SKM-1 (cell line): ENCODE measurements at regions not wholly inside any gene's neighbourhood (a gene's known extent, or its start where the extent isn't known, plus 50 kb on each side); places are given as distances from the start of the nearest gene placed in this dataset.
"Not testable (repeated sequence)": the region's sequence is repeated elsewhere in the genome, so short reads cannot be mapped to it uniquely, and the experiment has no call there.

Experiments
- DNase-seq: peaks from one replicate; lab custom pipeline; 2025; ENCODE audit not compliant: unreplicated experiment; lab: John Stamatoyannopoulos, UW

DNA sequence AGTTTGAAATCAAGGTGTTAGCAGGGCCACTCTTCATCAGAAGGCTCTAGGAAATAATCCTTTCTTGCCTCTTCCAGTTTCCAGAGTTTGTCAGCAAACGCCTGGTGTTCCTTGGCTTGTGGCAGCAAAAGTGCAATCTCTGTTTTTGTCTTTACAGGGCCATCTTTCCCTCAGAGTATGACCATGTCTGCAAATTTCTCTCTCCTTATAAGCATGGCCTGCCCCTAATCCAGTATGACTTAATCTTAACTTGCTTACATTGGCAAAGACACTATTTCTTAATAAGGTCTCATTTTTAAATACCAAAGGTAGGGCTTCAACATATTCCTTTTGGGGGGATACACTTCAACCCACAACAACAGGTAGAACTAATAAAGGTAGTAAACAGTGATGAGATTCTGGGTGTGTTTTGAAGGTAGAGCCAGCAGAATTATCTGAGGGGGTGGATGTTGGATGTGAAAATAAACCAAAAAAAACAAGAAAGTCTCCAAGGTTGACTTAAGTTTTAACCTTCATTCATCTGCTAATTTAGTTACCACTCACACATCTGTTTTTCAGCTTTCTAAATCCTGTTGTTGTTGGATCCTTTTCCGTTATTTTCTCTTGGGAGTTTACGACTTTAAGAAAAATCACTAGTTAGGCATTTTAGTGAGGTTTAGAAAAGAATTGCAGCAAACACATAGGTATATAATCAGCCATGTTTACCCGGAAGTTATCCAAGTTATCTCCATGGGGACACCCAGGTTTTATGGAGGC lies 234.4 kb upstream of the FIGN start:
- no peak for DNase-seq

DNA sequence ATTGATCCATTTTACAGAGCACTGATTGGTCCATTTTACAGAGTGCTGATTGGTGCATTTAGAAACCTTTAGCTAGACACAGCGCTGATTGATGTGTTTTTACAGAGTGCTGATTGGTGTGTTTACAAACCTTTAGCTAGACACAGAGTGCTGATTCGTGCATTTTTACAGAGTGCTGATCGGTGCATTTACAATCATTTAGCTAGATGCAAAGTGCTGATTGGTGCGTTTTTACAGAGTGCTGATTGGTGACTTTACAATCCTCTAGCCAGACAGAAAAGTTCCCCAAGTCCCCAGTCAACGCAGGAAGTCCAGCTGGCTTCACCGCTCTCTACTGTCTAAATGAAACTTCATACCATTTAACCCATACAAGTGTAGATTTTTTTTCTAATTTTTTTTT lies 228.5 kb upstream of the FIGN start:
- not testable (repeated sequence) for DNase-seq

GRCh38 chr2:163953390-163953907 lies 217.6 kb upstream of the FIGN start:
- DNase-seq: no peak

GRCh38 chr2:163951312-163951711 lies 215.5 kb upstream of the FIGN start:
- no peak for DNase-seq

DNA sequence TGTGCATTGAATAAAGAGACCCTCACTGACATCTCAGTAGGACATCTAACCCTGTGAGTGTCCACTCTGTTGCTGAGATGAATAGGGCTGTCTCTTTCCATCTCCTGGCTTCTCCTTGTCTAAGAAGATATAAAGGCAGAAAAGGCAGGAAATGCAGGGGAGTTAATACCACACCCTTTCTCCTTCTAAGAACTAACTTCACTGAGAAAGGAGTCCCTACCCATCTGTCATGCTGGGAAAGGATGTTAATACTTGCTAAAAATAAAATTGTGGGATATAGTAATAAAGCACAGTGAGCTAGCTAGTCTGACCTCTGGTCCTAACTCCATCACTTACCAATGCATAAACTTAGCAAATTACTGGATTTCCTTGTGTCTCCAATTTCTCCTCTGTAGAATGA lies 213.9 kb upstream of the FIGN start:
- DNase-seq: no peak

DNA sequence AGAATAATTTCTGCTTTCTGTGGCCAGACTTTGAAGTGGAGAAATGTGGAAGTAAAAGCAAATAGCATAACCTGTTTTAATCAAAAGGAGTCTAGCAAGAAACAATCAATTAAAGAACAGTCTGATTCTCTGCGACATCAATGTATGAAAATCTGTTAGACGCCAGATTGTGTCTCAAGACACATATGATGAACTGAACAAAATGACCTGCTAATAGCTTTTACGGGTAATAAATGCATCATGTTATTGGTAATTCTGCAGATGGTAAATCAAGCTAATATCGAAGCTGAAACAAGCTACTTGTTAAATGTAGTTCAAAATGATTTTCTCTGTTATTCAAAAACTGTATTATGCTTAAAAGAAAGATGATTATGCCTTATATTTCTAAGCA lies 208.5 kb upstream of the FIGN start:
- no peak for DNase-seq

DNA sequence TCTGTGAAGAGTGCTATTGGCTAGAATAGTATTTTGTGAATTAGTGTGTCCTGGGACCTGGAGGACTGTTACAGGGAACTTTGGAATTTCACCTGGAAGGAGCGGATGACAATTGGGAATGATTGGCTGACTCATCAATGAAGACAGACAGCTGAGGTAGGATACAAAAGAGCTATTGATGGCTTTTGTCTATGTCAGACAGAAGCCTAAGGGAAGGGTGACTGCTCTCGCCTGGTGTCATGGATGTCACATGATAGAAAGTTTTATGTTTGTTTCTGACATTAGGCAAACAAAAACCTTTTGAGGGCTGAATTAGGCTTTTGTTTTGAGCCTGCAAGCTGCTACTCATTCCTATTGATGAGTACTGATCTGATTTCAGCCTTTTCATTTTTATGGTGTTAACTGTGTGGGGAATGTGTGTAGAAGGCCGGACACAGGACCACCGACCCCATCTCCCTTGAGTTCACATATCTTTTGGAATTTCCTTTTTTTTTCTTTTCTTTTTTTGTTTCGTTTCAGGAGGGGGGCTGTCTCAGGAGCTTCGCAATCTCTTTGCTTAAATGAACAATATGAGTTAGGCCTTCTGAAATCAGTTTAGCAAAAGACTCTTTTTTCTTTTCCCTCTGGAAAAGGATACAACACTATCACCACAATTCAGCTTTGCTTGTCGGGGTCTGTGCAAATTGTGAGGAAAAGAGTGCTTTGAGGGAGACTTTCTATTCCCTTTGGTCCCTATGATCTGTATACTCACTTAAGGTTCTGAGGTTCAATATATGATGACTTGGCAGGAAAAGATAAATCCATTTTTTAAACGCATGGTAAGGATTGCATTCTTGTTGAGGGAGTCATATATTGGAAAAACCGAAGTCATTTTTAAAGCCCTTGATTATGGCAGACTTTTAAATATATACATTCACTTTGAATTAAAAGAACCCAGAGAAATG lies 207.9 kb upstream of the FIGN start:
- no peak for DNase-seq

GRCh38 chr2:163934131-163934530 lies 198.3 kb upstream of the FIGN start:
- no peak for DNase-seq

- no peak for DNase-seq
Observed at GRCh38 chr2:163919717-163920116, 183.9 kb upstream of the FIGN start.

GRCh38 chr2:163914486-163914885 lies 178.7 kb upstream of the FIGN start:
- not testable (repeated sequence) for DNase-seq

DNA sequence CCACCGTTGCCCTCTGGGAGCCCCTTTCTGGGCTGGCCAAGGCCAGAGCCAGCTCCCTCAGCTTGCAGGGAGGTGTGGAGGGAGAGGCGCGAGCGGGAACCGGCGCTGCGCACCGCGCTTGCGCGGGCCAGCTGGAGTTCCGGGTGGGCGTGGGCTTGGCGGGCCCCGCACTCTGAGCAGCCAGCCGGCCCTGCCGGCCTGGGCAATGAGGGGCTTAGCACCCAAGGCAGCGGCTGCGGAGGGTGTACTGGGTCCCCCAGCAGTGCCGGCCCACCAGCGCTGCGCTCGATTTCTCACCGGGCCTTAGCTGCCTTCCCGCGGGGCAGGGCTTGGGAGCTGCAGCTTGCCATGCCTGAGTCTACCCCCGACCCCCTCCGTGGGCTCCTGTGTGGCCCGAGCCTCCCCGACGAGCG lies 177.7 kb upstream of the FIGN start:
- not testable (repeated sequence) for DNase-seq

GRCh38 chr2:163909411-163910080 lies 173.7 kb upstream of the FIGN start:
- no peak for DNase-seq

DNA sequence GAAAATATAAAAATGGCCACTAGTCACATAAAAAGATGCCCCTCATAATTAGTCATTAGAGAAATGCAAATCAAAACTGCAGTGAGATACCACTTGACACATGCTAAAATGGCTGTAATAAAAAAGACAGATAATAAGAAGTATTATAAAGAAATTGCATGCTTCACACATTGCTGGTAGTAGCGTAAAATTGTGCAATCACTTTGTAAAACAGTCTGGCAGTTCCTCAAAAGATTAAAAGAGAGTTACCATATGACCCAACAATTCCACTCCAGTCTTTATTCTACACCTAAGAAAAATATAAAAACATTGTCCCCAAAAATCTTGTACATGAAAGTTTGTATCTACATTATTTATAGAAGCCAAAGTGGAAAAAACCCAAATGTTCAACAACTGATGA lies 170.6 kb upstream of the FIGN start:
- DNase-seq: no peak

- no peak for DNase-seq
Observed at GRCh38 chr2:163897799-163898198, 162.0 kb upstream of the FIGN start.

DNA sequence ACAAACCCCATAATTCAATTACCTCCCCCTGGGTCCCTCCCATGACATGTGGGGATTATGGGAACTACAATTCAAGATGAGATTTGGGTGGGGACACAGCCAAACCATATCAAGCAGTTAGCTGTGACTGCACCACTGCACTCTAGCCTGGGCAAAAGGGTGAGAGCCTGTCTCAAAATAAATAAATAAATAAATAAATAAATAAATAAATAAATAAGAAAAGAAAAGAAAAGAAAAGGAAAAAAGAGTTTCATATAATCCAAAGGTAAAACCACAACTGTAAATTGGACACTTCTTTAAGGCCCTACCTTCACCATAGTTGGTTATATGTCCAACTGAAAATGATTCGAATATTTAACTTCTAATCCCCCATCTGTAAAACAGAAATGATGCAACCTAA lies 157.6 kb upstream of the FIGN start:
- DNase-seq: not testable (repeated sequence)

GRCh38 chr2:163888591-163888990 lies 152.8 kb upstream of the FIGN start:
- DNase-seq: no peak

DNA sequence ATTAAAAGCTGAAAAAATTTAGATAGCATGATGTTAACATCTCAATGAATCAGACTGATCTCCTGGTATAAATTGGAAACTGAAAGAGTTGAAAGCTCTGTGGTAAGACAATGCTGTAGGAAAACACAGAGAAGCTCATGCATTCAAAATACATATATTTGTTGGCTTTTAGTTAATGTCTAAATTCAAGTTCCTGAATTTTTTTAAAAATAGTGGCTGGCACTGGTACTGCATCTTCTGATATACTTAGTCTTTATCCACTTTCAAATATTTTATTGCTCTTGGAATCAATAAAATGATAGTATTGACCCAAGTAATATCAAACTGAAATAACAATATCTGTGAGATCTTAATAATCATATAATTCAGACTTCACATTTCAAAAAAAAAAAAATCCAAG lies 151.4 kb upstream of the FIGN start:
- no peak for DNase-seq

DNA sequence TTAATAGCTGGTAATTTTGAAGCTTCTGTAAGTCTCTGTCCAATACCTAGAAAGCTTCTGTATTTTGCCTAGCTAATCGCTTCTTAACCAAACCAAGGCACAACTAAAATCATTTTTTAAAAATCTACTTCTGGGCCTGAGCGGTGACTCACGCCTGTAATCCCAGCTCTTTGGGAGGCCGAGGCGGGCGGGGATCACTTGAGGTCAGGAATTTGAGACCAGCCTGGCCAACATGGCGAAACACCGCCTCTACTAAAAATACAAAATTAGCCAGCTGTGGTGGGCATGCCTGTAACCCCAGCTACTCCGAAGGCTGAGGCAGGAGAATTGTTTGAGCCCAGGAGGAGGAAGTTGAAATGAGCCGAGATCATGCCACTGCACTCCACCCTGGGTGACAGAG lies 148.6 kb upstream of the FIGN start:
- no peak for DNase-seq

DNA sequence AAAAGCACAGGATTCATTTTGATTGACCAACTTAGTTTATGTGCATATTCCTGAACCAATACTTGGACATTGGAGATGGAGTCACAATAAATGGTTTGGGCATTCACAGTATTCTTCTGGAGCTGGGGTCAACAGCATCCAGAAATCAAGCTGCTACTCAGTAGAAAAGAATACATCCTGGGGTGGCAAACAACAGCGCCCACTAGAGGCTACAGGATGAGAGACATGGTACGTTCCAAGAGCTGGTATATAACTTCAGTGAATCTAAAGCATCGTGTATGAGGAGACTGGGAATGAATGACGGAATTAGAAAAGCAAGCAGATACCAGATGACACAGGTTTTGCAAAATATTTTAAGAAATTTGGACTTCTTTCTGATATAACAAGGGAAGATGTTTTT lies 142.9 kb upstream of the FIGN start:
- DNase-seq: no peak

- DNase-seq: no peak
Observed at GRCh38 chr2:163877316-163877715, 141.5 kb upstream of the FIGN start.

GRCh38 chr2:163863073-163863472 lies 127.3 kb upstream of the FIGN start:
- no peak for DNase-seq
